ENCODE measurements at regions not wholly inside any gene's neighbourhood (a gene's known extent, or its start where the extent isn't known, plus 50 kb on each side); places are given as distances from the start of the nearest gene placed in this dataset.

GRCh38 chr9:28329323-28329722, 756.0 kb upstream of the C9orf72 start:
- no peak overlapping the region for H3K23ac ChIP-seq (ENCODE audit: insufficient read length)
- DNase-seq (ENCODE audit: low read depth in 1 of 2, low spot score in 2 of 2) (no peak), FAIRE-seq (no peak)
- no peaks in the 10 kb centered on the region for H4K20me1 ChIP-seq (replicated peaks in 1 of 2; ENCODE audit: control insufficient read depth in 1 of 2, insufficient read depth in 2 of 2, low read length in 2 of 2)
- no peak overlapping the region for H2BK15ac ChIP-seq (ENCODE audit: low read length)
- H2BK12ac ChIP-seq (ENCODE audit: low read depth, low read length) = no peak overlapping the region
- no peak overlapping the region for H4K91ac ChIP-seq (replicated peaks; ENCODE audit: insufficient read length, low read length)
- H4K8ac ChIP-seq (ENCODE audit: extremely low read depth, insufficient read depth, low read length) = no peak overlapping the region
- no peak overlapping the region for H3K4ac ChIP-seq (replicated peaks; ENCODE audit: insufficient read length, low read depth, low read length)
- no peak overlapping the region for H3K56ac ChIP-seq (replicated peaks; ENCODE audit: insufficient read length, low read depth, low read length)
- no peak overlapping the region for H3K27ac ChIP-seq (ENCODE audit: low read depth, low read length)
- no peak overlapping the region for H2BK120ac ChIP-seq (replicated peaks; ENCODE audit: low read depth, low read length)
- H2AFZ ChIP-seq (ENCODE audit: low read length) = no peak overlapping the region
- CTCF ChIA-PET (ENCODE audit: partially characterized antibody) = no interaction called here
- H2BK20ac ChIP-seq (ENCODE audit: low read length) = no peak overlapping the region
- H3K23me2 ChIP-seq (ENCODE audit: low read depth, low read length) = no peaks in the 10 kb centered on the region
- no peak overlapping the region for H3K18ac ChIP-seq (ENCODE audit: extremely low read depth, low read length)
- TF ChIP-seq RNF2 (IDR thresholded peaks at IDR 0.05; ENCODE audit: borderline replicate concordance, low read depth, low read length, missing control alignments, poor library complexity, severe bottlenecking) (no peak), TBP (IDR thresholded peaks at IDR 0.05; ENCODE audit: low read depth, low read length) (no peak), POLR2AphosphoS5 (IDR thresholded peaks at IDR 0.05; ENCODE audit: low read depth, low read length) (no peak), TAF7 (optimal IDR thresholded peaks at IDR 0.05; ENCODE audit: borderline replicate concordance, low read depth, low read length) (no peak), NRF1 (IDR thresholded peaks at IDR 0.05; ENCODE audit: low read depth, low read length) (no peak), SAP30 (IDR thresholded peaks at IDR 0.05; ENCODE audit: insufficient read depth, insufficient replicate concordance, low read length) (no peak)
- H3K27me3 ChIP-seq (replicated peaks in 1 of 4; ENCODE audit: control insufficient read depth in 3 of 4, extremely low read depth in 1 of 4, insufficient read depth in 3 of 4, low read length in 3 of 4) = no peaks in the 10 kb centered on the region
- no peaks in the 10 kb centered on the region for H3K79me2 ChIP-seq (ENCODE audit: control insufficient read depth in 1 of 2, insufficient read depth in 2 of 2, low read length in 2 of 2)
- WGBS, 2 experiments (ENCODE audit: extremely low coverage in 1 of 2, insufficient coverage in 1 of 2, insufficient read length in 1 of 2, insufficient replicate concordance in 2 of 2, low coverage in 1 of 2, low lambda C conversion rate in 2 of 2, missing lambda C conversion rate in 1 of 2) = 95% methylated on average over 3 of the region's 3 CpGs; no CpG with 5 or more reads in 1 of the 2 experiments
- H3K4me3 ChIP-seq (ENCODE audit: extremely low read depth in 1 of 4, insufficient read depth in 2 of 4, low read depth in 3 of 4, low read length in 4 of 4) = no peak overlapping the region
- H3K36me3 ChIP-seq (ENCODE audit: control insufficient read depth in 2 of 4, insufficient read depth in 4 of 4, low read length in 3 of 4) = no peaks in the 10 kb centered on the region
- no peaks in the 10 kb centered on the region for H3K79me1 ChIP-seq (ENCODE audit: low read depth, low read length)
- no peak overlapping the region for H2AK5ac ChIP-seq (ENCODE audit: low read depth, low read length)
- H3K9ac ChIP-seq (replicated peaks in 1 of 4; ENCODE audit: extremely low read depth in 1 of 4, low read depth in 3 of 4, low read length in 3 of 4) = no peak overlapping the region
- no peaks in the 10 kb centered on the region for H3K4me1 ChIP-seq (replicated peaks in 1 of 4; ENCODE audit: control insufficient read depth in 3 of 4, insufficient read depth in 4 of 4, low read length in 3 of 4)
- H2BK5ac ChIP-seq (ENCODE audit: low read depth, low read length) = no peak overlapping the region
- no peak overlapping the region for H3K14ac ChIP-seq (ENCODE audit: insufficient read length)
- H3K9me3 ChIP-seq (ENCODE audit: insufficient read depth in 2 of 2, low read depth in 1 of 2, low read length in 1 of 2) = no peaks in the 10 kb centered on the region; a peak in 1 of 4 replicates
- POLR2A ChIA-PET (ENCODE audit: partially characterized antibody) = no interaction called here
- no peak overlapping the region for H3K4me2 ChIP-seq (ENCODE audit: insufficient read depth in 1 of 2, low read depth in 2 of 2, low read length in 2 of 2)
- H4K5ac ChIP-seq (ENCODE audit: insufficient read length, low read depth, low read length) = no peak overlapping the region
